C4-2B (cell line): ENCODE measurements at regions not wholly inside any gene's neighbourhood (a gene's known extent, or its start where the extent isn't known, plus 50 kb on each side); places are given as distances from the start of the nearest gene placed in this dataset.

Experiments
- CTCF ChIP-seq: fragments of 450-650 bp; conservative IDR thresholded peaks from 2 replicates; pipeline ENCODE4 v1.5.1; 2017; ENCODE audit warnings: mild to moderate bottlenecking
- ZFX ChIP-seq: fragments of 450-650 bp; IDR thresholded peaks from 2 replicates; pipeline ENCODE4 v1.6.1; 2017

- TF ChIP-seq CTCF: no peak
- no peak for TF ChIP-seq ZFX
Measured at GRCh38 chr11:114988644-114989043, 310.3 kb downstream of the NXPE2 start.
